Endothelial cell of hepatic sinusoid (primary cell): ENCODE measurements at regions not wholly inside any gene's neighbourhood (a gene's known extent, or its start where the extent isn't known, plus 50 kb on each side); places are given as distances from the start of the nearest gene placed in this dataset.

Experiments
- in situ Hi-C: cut with HindIII; loops from 2 replicates; pipeline ENCODE4 v1.10.0; 2017; ENCODE audit warnings: low sequenced_read_pairs

DNA sequence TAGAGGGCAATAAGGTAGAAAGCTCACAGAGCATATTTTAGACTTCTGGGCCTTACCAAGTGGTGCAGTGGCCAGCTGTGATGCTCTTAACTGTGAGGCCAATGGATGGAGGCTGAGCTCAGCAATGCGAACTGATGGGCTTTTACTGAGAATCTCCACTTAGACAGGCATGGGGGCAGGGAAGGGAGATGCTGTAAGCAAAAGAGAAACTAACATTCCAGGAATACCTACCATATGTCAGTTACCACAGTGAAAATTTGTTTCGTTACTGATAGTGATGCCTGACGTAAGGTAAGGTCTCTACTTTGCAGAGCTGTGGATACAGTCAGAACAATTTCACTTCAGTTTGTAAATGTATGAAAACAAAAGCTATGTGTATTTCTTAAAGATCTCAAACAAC lies 250.6 kb upstream of the ZFHX3 start:
- in situ Hi-C loops = no loop called here

DNA sequence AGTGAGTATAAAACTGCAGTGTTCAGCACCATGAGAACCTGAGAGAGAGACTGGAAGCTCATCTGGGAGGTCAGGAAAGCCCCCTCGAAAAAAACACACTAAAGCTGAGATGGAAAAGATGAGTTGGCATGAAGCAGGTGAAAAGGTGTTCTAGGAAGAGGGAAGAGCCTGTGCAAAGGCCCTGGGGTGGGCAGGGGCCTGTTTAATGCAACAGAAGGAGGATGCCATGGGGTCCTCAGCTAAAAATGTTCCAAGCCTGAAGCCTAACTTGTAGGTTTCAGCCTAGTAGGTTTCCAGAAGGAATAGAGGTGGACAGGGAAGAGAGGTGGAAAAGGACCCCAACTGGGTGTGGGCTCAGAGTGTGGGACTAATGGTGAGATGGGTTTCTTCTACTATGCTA lies 242.3 kb upstream of the ZFHX3 start:
- in situ Hi-C loops = no loop called here

DNA sequence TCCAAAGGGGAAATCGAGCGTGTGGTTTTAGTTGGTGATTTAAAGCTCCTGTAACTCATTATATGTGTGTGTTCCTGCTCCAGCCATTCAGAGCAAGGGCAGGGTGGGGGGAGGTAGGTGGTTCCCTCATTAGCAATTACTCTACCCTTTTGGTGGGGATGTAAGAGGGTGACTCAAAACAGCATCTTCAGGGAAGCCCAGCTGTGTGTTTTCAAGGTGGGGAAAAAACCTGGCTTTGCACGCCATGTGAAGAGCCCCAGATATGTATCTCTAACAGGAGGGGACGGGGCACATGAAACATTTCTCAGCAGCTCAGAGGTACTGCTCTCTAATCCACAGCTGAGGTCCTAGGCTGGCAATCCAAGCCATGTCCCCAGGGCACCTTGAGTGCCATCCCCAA lies 241.3 kb upstream of the ZFHX3 start:
- in situ Hi-C loops = no loop called here

DNA sequence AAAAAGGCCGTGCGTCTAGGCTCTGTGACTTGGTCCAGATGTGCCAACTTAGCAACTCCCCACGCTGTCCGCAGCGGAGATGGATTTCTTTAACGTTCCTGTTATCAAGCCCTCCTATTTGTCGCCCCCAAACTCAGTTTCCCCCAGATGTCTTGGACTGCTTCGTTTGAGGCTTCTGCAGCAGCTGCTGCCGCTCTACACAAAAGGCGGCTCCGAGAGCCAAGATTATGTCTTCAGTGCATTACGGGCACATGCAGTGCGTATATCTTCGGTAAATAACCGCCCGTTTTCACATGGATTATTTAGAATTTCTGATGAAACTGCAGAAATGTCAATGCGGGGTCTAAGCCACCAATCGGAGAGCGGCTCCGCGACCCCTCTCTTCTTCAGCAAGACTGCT lies 240.6 kb upstream of the ZFHX3 start:
- in situ Hi-C loops = no loop called here

DNA sequence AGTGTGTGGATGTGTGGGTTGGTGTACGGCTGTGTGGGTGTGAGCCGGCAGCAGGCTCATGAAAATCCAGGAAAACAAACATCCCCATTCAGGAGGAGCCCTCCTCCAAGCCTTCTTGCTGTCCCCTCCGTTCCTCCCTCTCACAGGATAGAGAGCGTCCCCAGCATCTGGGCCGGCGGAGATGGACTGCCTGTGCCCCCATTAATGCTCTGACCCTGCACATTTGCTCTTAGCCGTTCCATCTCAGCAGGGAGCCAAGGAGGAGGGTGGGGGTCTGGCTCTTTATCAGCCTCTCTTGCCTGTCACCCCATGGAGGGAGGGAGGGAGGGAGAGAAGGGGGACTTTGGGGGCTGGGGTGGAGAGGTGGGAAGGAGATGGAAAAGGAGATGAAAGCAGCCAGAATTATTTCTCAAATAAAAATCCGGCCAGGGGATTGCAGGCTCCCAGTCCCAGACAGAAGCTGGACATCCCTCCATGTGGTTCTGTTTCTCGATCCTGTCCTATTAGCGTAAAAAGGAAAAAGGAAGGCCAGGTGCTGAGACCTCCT lies 240.0 kb upstream of the ZFHX3 start:
- in situ Hi-C loops = no loop called here

DNA sequence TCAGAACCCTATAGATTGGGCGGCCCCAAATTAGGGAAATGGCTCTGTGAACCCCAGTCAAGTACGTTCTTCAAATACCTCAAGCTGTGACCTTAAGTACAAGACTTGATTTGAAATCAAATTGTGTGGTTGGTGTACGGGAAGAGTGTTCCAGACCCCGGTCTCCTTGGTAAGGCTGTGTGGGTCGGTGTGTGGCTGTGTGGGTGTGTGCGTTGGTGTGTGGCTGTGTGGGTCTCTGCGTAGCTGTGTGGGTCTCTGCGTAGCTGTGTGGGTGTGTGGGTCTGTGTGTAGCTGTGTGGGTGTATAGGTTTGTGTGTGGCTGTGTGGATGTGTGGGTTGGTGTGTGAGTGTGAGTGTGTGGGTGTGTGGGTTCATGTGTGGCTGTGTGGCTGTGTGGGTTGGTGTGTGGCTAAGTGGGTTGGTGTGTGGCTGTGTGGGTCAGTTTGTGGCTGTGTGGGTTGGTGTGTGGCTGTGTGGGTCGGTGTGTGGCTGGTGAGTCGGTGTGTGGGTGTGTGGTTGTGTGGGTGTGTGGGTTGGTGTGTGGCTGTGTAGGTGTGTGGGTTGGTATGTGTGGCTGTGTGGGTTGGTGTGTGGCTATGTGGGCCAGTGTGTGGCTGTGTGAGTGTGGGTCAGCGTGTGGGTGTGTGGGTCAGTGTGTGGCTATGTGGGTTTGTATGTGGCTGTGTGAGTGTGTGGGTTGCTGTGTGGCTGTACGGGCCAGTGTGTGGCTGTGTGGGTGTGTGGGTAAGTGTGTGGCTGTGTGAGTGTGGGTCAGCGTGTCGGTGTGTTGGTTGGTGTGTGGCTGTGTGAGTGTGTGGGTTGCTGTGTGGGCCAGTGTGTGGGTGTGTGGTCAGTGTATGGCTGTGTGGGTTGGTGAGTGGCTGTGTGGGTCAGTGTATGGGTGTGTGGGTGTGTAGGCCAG lies 238.7 kb upstream of the ZFHX3 start:
- in situ Hi-C loops = no loop called here

DNA sequence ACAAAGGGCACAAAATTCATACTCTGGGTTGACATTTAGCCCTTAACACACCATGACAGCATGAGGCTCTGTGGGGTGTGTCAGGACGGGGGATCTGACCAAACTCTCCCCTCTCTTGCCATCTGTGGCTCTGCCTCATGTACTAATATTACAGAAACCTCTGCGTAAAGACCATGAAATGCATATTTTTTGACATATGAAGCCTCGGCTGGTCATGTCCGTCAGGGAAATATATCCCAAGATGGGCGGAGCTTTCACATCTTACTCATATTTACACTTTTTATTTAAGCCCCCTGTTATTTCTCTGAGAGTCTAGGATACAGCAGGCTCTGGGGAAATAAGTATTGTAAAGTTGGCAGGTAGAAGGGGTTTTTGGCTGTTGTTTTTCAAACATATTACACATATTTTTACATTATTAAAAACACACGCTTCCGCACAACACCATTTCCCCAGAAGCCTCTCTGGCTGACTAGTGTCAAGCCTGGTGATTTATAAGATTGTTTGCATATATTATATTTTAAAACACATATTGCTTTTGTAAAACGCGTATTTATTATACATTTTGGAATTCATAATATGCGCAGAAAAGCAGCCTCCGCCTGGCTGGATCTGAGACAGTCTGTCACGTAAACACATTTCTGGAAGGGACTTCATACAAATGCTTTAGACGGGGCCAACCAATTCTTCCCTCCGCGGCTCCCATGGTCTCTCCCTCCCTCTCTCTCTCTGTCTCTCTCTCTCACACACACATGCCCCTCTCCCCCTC lies 237.7 kb upstream of the ZFHX3 start:
- in situ Hi-C loops = no loop called here

DNA sequence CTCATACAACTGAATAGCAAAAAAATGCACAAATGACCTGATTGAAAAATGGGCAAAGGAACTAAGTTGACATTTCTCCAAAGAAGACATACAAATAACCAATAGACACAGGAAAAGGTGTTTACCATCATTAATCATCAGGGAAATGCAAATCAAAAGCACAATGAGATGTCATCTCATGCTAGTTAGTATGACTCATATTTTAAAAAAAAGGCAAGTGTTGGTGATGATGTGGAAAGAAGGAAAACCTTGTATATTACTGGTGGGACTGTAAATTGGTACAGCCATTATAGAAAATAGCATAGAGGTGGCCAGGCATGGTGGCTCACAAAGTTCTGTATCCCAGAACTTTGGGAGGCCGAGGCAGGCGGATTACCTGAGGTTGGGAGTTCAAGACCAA lies 232.5 kb upstream of the ZFHX3 start:
- in situ Hi-C loops = no loop called here

DNA sequence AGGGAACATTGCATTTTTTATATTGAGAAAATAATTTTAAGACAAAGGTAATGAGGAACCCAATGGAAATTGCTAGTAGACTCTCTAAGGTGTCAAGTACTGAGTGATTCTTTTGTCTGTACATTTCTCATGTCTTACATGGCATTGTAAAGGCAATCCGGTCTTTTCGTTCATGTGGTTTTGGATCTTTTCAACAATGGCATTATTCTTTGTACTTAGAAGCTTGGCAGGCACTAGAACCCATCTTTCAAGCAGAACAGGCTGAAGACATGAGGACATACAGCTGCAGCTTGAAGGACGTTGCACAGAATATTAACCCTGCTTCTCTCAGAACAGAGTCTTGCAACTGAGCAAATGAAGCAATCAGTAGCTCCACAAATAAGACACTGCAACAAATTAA lies 231.5 kb upstream of the ZFHX3 start:
- in situ Hi-C loops = loop anchor here (5.0 kb wide), 2 partner anchors 48 to 87 kb away; no protein-coding TSS in a partner anchor

DNA sequence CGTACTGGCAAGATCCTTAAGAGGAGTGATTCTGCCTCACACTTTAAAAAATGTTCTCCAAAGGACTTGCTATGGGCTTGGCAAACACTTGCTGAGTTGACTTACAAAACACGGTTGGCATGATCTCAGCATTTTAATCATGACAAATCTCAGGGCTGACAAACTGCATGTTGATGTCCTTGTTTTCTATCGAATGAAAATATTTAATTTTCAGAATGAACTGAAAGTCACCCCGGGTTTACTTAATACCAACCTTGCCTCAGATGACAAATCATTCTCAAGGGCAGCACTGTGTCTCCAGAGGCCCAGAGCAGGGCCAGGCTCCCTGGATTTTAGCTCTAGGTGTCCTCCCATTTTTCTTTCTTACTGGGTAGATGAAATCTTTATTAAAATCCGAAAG lies 229.1 kb upstream of the ZFHX3 start:
- in situ Hi-C loops = loop anchor here (5.0 kb wide), 2 partner anchors 50 to 85 kb away; no protein-coding TSS in a partner anchor

DNA sequence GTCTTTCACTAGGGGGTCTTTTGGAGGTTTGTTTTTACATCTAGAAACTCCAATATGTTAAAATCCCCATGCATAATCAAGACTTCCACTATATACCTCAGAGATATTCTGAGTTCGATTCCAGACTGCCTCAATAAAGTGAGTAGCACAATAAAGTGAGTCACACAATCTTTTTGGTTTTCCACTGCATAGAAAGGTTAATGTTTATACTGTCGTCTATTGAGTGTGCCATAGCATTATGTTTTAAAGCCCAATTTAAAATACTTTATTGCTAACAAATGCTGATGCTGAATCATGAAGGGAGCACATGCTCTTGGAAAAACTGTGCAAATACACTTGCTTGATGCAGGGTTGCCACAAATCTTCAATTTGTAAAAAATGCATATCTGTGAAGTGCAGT lies 227.5 kb upstream of the ZFHX3 start:
- in situ Hi-C loops = loop anchor here (5.0 kb wide), 2 partner anchors 52 to 83 kb away; no protein-coding TSS in a partner anchor

DNA sequence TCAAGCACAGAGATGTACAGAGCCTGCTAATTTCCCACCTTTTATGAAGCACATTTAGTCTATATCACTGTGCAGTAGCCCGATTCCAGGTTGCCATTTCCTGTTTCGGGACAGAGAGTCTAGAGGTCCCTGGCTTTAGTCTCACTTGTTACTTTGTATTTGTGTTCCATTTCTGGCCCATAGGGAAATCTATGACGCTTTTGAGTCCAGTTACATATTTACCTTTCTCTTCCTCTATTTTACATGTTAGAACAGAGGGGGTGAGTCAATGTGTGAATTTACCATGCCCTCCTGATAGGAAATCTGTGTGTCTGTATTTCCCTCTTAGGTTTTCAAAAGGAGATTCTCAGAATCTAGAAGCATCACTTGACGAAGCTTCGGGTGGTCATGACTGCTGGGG lies 227.1 kb upstream of the ZFHX3 start:
- in situ Hi-C loops = loop anchor here (5.0 kb wide), 2 partner anchors 52 to 83 kb away; no protein-coding TSS in a partner anchor

DNA sequence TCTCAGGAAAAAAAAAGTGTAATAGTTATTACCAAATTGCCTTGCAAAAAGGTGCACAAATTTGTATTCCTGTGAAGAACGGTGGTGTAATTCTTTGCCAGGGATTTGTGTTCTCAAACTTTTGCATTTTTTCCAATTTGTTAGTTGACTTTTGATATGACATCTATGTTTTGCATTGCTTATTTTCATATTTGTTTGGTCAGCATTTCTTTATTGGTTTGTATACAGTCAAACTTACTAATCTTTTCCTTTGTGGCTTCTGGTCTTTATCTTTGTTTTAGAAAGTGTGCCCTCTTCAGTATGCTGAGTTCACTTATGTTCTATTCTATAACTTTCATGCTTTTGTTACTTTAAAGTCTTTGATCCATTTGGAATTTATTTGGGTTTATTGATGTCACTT lies 226.2 kb upstream of the ZFHX3 start:
- in situ Hi-C loops = no loop called here

DNA sequence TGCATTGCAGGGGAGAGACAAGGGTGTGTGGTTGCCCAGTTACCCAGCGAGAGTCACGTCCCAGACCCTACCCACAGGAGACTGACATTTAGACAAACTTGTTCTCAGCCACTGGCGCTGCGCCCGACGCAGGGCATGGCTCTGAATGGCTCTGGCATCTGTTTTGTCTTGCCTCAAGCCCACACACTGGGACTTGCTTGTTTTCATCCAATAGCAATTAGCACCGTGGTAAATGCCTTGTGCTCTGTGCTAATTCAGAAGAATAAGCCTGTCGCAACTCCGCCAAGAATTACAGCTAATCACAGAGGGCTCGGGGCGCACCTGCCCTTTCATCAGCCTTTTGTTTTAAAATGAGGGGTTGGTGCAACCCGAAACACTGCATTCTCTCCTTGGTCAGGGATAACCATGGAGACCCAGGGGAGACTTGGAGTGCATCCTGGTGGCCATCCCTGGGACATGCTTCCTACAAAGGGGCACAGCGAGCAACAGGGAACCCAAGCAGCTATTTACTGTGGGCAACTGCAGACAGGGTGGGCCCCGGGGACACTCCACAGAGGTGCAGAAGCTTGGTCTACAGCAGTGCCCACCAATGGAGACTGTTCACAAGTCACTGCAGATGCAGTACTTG lies 220.6 kb upstream of the ZFHX3 start:
- in situ Hi-C loops = no loop called here

DNA sequence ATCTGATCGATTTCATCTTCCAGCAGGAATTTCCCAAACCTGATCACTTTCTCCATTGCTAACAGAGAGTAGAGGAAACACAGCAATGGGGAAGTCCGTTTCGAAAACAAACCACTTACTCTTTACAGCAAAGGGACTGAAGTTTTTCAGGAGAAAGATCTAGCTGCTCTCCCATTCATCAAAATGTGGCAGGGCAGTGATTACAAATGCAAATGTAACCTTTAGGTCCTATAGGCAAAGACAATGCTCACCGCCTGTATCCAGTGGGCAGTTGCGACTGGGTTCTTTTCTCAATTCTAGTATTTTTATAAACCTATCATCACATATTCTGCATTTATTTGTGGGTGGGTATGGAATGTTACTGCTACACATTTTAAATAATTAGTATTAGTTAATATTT lies 218.0 kb upstream of the ZFHX3 start:
- in situ Hi-C loops = no loop called here

DNA sequence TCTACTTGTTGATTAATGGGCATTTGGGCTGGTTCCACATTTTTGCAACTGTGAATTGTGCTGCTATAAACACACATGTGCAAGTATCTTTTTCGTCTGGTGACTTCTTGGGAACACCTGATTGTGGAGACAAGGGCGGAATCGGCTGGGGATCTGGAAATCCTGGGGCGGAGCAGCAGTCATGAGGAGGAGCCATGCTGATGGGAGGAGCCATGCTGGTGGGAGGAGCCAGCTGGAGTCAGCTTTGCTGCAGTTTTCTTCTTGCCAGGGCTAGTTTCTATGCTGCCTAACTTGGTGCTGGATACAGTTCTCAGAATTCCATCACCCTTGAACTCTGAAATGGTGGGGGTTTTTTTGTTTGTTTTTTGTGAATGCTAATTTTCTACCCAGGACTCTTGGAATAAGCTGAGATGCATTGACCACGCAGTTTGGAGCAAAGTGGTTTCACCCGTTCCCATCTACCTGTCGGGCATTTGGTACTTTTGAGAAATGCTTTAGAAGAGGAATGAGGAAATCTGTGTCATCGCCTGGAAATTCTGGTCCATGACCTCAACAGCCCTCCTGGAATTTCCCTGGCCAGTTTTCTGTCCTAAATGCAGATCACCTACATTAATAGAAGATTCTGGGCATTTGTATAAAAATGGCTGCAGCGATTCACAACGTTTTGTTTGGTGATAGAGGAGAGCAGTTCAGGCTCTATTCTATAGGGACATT lies 217.4 kb upstream of the ZFHX3 start:
- in situ Hi-C loops = no loop called here

DNA sequence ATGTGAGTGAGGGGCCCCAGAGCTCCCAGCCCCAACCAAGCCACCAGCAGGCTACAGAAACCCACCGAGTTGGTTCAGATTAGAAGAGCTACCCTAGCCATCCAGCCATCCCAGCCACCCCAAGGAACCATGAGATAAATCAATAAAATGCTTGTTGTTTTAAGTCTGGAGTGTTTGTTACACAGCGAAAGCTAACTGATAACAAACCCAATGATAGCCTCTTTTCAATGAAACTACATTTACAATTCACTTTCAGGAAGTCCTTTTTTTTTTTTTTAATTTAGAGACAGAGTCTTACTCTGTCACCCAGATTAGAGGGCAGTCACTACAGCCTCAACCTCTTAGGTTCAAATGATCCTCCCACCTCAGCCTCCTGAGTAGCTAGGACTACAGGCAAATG lies 215.0 kb upstream of the ZFHX3 start:
- in situ Hi-C loops = no loop called here

DNA sequence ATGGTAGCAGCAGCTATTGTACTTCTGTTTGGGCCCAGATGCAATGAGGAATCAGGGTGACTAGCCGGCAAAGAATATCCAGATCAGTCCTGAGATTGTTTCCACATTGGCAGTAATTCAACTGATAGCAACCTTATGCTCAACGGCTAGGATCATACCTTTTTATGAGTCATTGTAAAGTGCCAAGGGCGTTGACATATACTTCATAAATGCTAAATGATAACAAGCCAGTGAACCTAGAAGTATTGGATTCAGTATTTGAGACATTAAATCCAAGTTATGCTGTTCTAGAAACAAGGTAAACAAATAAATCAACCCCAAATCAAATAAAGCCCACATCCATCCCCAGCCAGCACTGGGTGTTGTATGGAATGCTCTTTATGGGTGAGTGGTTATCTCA lies 207.1 kb upstream of the ZFHX3 start:
- in situ Hi-C loops = no loop called here

DNA sequence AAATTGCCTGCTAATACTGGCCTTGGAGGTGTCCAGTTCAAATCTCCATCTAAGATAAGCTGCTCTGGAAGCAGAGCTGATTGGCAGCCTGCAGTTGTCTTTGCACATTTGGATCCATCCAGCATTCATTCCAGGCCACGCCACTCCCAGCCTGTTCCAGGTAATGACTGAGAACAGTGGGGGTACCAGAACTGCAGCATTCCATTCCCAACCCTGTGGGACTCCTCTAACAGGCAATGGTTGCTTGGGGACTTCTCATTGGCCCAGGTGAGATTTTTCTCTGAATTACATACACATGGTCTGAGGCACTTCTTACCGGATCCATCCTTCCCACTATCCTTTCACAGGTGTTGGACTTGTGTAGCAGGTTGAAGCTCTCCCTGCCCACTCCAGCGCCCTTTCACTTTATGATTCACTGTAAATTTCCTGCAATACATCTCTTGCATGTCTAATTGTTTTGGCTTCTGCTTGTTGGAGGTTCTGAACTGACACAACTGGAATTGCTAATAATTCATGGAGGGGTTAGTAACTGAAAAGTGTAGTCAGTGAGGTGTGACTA lies 206.1 kb upstream of the ZFHX3 start:
- in situ Hi-C loops = no loop called here

DNA sequence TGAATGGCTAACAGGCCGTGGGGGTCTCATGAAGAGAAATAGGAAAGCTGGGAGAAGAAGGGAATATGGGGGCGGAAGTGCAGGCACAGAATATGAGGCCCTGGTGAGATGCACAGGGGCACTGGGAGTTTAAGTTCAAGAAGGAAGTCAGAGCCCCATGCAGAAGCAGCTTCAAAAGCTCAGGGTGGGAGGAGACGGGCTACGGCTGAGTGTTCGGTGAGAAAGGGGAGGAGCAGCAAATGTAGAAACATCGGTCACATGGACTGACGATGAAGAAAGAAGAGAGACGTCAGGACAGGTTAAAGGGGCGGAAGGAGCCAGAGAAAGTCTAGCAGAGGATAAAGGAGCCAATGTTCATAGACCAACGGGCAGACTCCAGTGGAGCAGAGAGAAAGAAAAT lies 204.5 kb upstream of the ZFHX3 start:
- in situ Hi-C loops = no loop called here
